ENCODE measurements at regions not wholly inside any gene's neighbourhood (a gene's known extent, or its start where the extent isn't known, plus 50 kb on each side); places are given as distances from the start of the nearest gene placed in this dataset.

DNA sequence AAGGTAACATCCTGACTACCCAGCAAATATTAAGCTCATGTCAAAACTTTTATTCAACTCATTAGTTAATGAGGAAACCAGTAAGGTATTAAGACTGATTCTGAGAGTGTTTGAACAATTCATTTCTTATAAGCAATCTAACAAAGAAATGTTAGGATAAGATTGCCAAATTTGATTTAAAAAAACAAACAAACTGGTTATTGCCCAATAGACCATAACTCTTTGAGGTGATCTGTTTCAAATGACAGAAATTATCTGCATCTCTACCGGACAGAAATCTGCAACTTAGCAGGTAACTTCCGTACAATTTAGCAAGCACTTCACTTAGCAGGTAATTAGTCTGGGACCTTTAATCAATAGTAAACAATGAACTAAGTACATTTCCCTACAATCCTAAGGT is 82.9 kb upstream of the BARX2 start:
- TF ChIP-seq, protein P1, sequence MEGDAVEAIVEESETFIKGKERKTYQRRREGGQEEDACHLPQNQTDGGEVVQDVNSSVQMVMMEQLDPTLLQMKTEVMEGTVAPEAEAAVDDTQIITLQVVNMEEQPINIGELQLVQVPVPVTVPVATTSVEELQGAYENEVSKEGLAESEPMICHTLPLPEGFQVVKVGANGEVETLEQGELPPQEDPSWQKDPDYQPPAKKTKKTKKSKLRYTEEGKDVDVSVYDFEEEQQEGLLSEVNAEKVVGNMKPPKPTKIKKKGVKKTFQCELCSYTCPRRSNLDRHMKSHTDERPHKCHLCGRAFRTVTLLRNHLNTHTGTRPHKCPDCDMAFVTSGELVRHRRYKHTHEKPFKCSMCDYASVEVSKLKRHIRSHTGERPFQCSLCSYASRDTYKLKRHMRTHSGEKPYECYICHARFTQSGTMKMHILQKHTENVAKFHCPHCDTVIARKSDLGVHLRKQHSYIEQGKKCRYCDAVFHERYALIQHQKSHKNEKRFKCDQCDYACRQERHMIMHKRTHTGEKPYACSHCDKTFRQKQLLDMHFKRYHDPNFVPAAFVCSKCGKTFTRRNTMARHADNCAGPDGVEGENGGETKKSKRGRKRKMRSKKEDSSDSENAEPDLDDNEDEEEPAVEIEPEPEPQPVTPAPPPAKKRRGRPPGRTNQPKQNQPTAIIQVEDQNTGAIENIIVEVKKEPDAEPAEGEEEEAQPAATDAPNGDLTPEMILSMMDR (IDR thresholded peaks at IDR 0.05): no peak
- TF ChIP-seq POLR2A (IDR thresholded peaks at IDR 0.05): no peak

Data from lower leg skin (tissue), 3 donors.